H1 (cell line): ENCODE measurements at regions not wholly inside any gene's neighbourhood (a gene's known extent, or its start where the extent isn't known, plus 50 kb on each side); places are given as distances from the start of the nearest gene placed in this dataset.

Experiments
- CTCF ChIA-PET: fragments of 300-600 bp; sonication (Branson Sonifier 250); formaldehyde crosslinking; loops from one replicate; lab custom pipeline; 2021; ENCODE audit not compliant: partially characterized antibody; lab: Charles Lee
- POLR2A ChIA-PET: fragments of 300-600 bp; sonication (Branson Sonifier 250); formaldehyde crosslinking; loops from one replicate; lab custom pipeline; 2021; ENCODE audit warnings: inconsistent platforms; ENCODE audit not compliant: partially characterized antibody; lab: Charles Lee
- DNase-seq, 2 experiments: peaks; one replicate each; pipeline versions ENCODE4 v3.0.0 to v3.0.0-alpha.2; 2010 to 2022; ENCODE audit warnings: low spot score in 2 of 2, low read depth in 1 of 2, mixed read lengths in 1 of 2
- FAIRE-seq: peaks from 2 replicates; lab custom pipeline; 2011; peaks lifted over from hg19 to GRCh38; lab: Jason Lieb, UNC
- H2AFZ ChIP-seq: 2 replicates; pipeline ENCODE4 v1.8.1; 2012; ENCODE audit warnings: low read length, inconsistent platforms
- H2AK5ac ChIP-seq: 2 replicates; pipeline ENCODE4 v1.6.1; 2013; ENCODE audit warnings: low read depth, low read length
- H2BK120ac ChIP-seq: replicated peaks from 2 replicates; pipeline ENCODE3; 2013; ENCODE audit warnings: low read depth, low read length, inconsistent platforms
- H2BK12ac ChIP-seq: 2 replicates; pipeline ENCODE4 v1.6.1; 2013; ENCODE audit warnings: low read depth, low read length
- H2BK15ac ChIP-seq: 2 replicates; pipeline ENCODE4 v1.6.1; 2013; ENCODE audit warnings: low read length
- H2BK20ac ChIP-seq: 2 replicates; pipeline ENCODE4 v1.6.1; 2013; ENCODE audit warnings: low read length
- H2BK5ac ChIP-seq: 2 replicates; pipeline ENCODE4 v1.6.1; 2013; ENCODE audit warnings: low read depth, low read length
- H3K14ac ChIP-seq: 2 replicates; pipeline ENCODE4 v1.6.1; 2013; ENCODE audit warnings: inconsistent platforms; ENCODE audit not compliant: insufficient read length
- H3K18ac ChIP-seq: 2 replicates; pipeline ENCODE4 v1.6.1; 2013; ENCODE audit warnings: low read length; ENCODE audit errors: extremely low read depth
- H3K23ac ChIP-seq: 2 replicates; pipeline ENCODE4 v1.6.1; 2013; ENCODE audit warnings: inconsistent platforms; ENCODE audit not compliant: insufficient read length
- H3K23me2 ChIP-seq: 2 replicates; pipeline ENCODE4 v1.6.1; 2013; ENCODE audit warnings: low read depth, low read length
- H3K27ac ChIP-seq: 2 replicates; pipeline ENCODE4 v1.6.1; 2011; ENCODE audit warnings: low read depth, low read length, inconsistent platforms
- H3K27me3 ChIP-seq, 4 experiments: replicated peaks in 1 of 4; 1 replicate in 1 of 4; 2 replicates in 3 of 4; pipeline versions ENCODE4 v1.6.1 to v1.8.1; 2011 to 2013; ENCODE audit warnings: low read length in 3 of 4, mild to moderate bottlenecking in 3 of 4, inconsistent platforms in 2 of 4, mixed read lengths in 2 of 4, moderate library complexity in 1 of 4; ENCODE audit not compliant: control insufficient read depth in 3 of 4, insufficient read depth in 3 of 4; ENCODE audit errors: extremely low read depth in 1 of 4
- H3K36me3 ChIP-seq, 4 experiments: 2 replicates each; pipeline versions ENCODE4 v1.6.1 to v1.8.1; 2011 to 2013; ENCODE audit warnings: mild to moderate bottlenecking in 4 of 4, low read length in 3 of 4, moderate library complexity in 2 of 4, control low read depth in 1 of 4, inconsistent platforms in 1 of 4; ENCODE audit not compliant: insufficient read depth in 4 of 4, control insufficient read depth in 2 of 4
- H3K4ac ChIP-seq: replicated peaks from 2 replicates; pipeline ENCODE3; 2013; ENCODE audit warnings: low read length, low read depth, mixed read lengths, inconsistent platforms; ENCODE audit not compliant: insufficient read length
- H3K4me1 ChIP-seq, 4 experiments: replicated peaks in 1 of 4; 1 replicate in 1 of 4; 2 replicates in 3 of 4; pipeline versions ENCODE4 v1.6.1 to v1.8.1; 2011 to 2013; ENCODE audit warnings: low read length in 3 of 4, inconsistent platforms in 2 of 4, mixed read lengths in 1 of 4; ENCODE audit not compliant: insufficient read depth in 4 of 4, control insufficient read depth in 3 of 4
- H3K4me2 ChIP-seq, 2 experiments: 2 replicates each; pipeline versions ENCODE4 v1.6.1 to v1.8.1; 2011 to 2013; ENCODE audit warnings: low read depth in 2 of 2, low read length in 2 of 2, control low read depth in 1 of 2, inconsistent platforms in 1 of 2, mild to moderate bottlenecking in 1 of 2; ENCODE audit not compliant: insufficient read depth in 1 of 2
- H3K4me3 ChIP-seq, 4 experiments: fragments of 200-600, 300-600 bp in 1 of 4; sonication (generic), shearing (Covaris generic), sonication (Bioruptor Twin) in 1 of 4; 2 replicates each; pipeline versions ENCODE4 v1.5.1 to v1.8.1; 2011 to 2016; ENCODE audit warnings: low read length in 4 of 4, low read depth in 3 of 4, control low read depth in 2 of 4, inconsistent platforms in 2 of 4, mild to moderate bottlenecking in 2 of 4, mixed read lengths in 1 of 4, moderate library complexity in 1 of 4; ENCODE audit not compliant: insufficient read depth in 2 of 4; ENCODE audit errors: extremely low read depth in 1 of 4
- H3K56ac ChIP-seq: replicated peaks from 2 replicates; pipeline ENCODE3; 2013; ENCODE audit warnings: low read depth, mild to moderate bottlenecking, mixed read lengths, low read length, inconsistent platforms; ENCODE audit not compliant: insufficient read length
- H3K79me1 ChIP-seq: 2 replicates; pipeline ENCODE4 v1.6.1; 2013; ENCODE audit warnings: low read depth, low read length, control low read depth
- H3K79me2 ChIP-seq, 2 experiments: 2 replicates each; pipeline versions ENCODE4 v1.6.1 to v1.8.1; 2012 to 2013; ENCODE audit warnings: low read length in 2 of 2, mild to moderate bottlenecking in 2 of 2, inconsistent platforms in 1 of 2; ENCODE audit not compliant: insufficient read depth in 2 of 2, control insufficient read depth in 1 of 2
- H3K9ac ChIP-seq, 4 experiments: replicated peaks in 1 of 4; 1 replicate in 1 of 4; 2 replicates in 3 of 4; pipeline versions ENCODE4 v1.6.1 to v1.8.1; 2011 to 2013; ENCODE audit warnings: low read depth in 3 of 4, low read length in 3 of 4, control low read depth in 2 of 4, mild to moderate bottlenecking in 2 of 4, moderate library complexity in 2 of 4, inconsistent platforms in 1 of 4; ENCODE audit errors: extremely low read depth in 1 of 4
- H3K9me3 ChIP-seq, 2 experiments: 2 replicates each; pipeline versions ENCODE4 v1.6.1 to v1.8.1; 2012 to 2013; ENCODE audit warnings: mild to moderate bottlenecking in 2 of 2, moderate library complexity in 2 of 2, control low read depth in 1 of 2, inconsistent platforms in 1 of 2, low read depth in 1 of 2, low read length in 1 of 2, mixed read lengths in 1 of 2; ENCODE audit not compliant: insufficient read depth in 2 of 2
- H4K20me1 ChIP-seq, 2 experiments: replicated peaks in 1 of 2; 2 replicates each; pipeline versions ENCODE3 to v1.8.1; 2011 to 2013; ENCODE audit warnings: inconsistent platforms in 2 of 2, low read length in 2 of 2, mild to moderate bottlenecking in 1 of 2; ENCODE audit not compliant: insufficient read depth in 2 of 2, control insufficient read depth in 1 of 2
- H4K5ac ChIP-seq: 2 replicates; pipeline ENCODE4 v1.6.1; 2013; ENCODE audit warnings: low read length, low read depth, mixed read lengths, inconsistent platforms; ENCODE audit not compliant: insufficient read length
- H4K8ac ChIP-seq: 2 replicates; pipeline ENCODE4 v1.8.0; 2013; ENCODE audit warnings: mild to moderate bottlenecking, moderate library complexity, low read length, inconsistent platforms; ENCODE audit not compliant: insufficient read depth; ENCODE audit errors: extremely low read depth
- H4K91ac ChIP-seq: replicated peaks from 2 replicates; pipeline ENCODE3; 2013; ENCODE audit warnings: low read length, mixed read lengths, inconsistent platforms; ENCODE audit not compliant: insufficient read length
- CREB1 ChIP-seq: IDR thresholded peaks from 2 replicates; pipeline ENCODE4 v1.6.1; 2012; ENCODE audit warnings: inconsistent platforms
- CTBP2 ChIP-seq: IDR thresholded peaks from 2 replicates; pipeline ENCODE4 v1.7.0; 2011; ENCODE audit warnings: borderline replicate concordance, mild to moderate bottlenecking, moderate library complexity, mixed read lengths, low read length; ENCODE audit not compliant: insufficient read depth, insufficient read length
- GABPA ChIP-seq: IDR thresholded peaks from 2 replicates; pipeline ENCODE4 v1.6.1; 2011; ENCODE audit warnings: mild to moderate bottlenecking, low read length, moderate library complexity, borderline replicate concordance; ENCODE audit not compliant: insufficient read depth
- GTF2F1 ChIP-seq: IDR thresholded peaks from 2 replicates; pipeline ENCODE4 v1.6.1; 2012; ENCODE audit warnings: low read depth, low read length, improper control_type of control experiment, borderline replicate concordance
- HDAC2 ChIP-seq, 2 experiments: fragments of 300-600 bp in 1 of 2; sonication (generic) in 1 of 2; IDR thresholded peaks; 2 replicates each; pipeline ENCODE4 v1.6.1; 2011 to 2012; ENCODE audit warnings: low read depth in 2 of 2, low read length in 2 of 2, mild to moderate bottlenecking in 2 of 2, moderate library complexity in 2 of 2, borderline replicate concordance in 1 of 2, inconsistent platforms in 1 of 2
- PHF8 ChIP-seq: fragments of 200-600 bp; sonication (generic); conservative IDR thresholded peaks from 2 replicates; pipeline ENCODE4 v1.7.1; 2012; ENCODE audit warnings: low read depth, mild to moderate bottlenecking, inconsistent platforms, low read length, moderate library complexity
- RFX5 ChIP-seq: IDR thresholded peaks from 2 replicates; pipeline ENCODE4 v1.6.1; 2011; ENCODE audit warnings: low read depth, low read length, improper control_type of control experiment, borderline replicate concordance
- SP4 ChIP-seq: IDR thresholded peaks from 2 replicates; pipeline ENCODE4 v1.6.1; 2012; ENCODE audit warnings: low read length, inconsistent platforms
- SRF ChIP-seq: IDR thresholded peaks from 2 replicates; pipeline ENCODE4 v1.6.1; 2011; ENCODE audit warnings: mild to moderate bottlenecking, low read depth, low read length, moderate library complexity
- TBP ChIP-seq: IDR thresholded peaks from 2 replicates; pipeline ENCODE4 v1.6.1; 2011; ENCODE audit warnings: low read depth, low read length, improper control_type of control experiment
- TCF12 ChIP-seq: IDR thresholded peaks from 2 replicates; pipeline ENCODE4 v1.6.1; 2011; ENCODE audit warnings: low read depth, mild to moderate bottlenecking, low read length
- WGBS, 2 experiments: shearing (Covaris generic) in 1 of 2; methylation state at CpG; one replicate each; pipeline versions ENCODE4 v1.1.6 to v1.1.7; 2013 to 2015; ENCODE audit warnings: low lambda C conversion rate in 2 of 2, mixed read lengths in 2 of 2, inconsistent platforms in 1 of 2, low coverage in 1 of 2, missing lambda C conversion rate in 1 of 2; ENCODE audit not compliant: insufficient replicate concordance in 2 of 2, insufficient coverage in 1 of 2, insufficient read length in 1 of 2; ENCODE audit errors: extremely low coverage in 1 of 2, missing lambda C conversion rate in 1 of 2; 5-methylcytosine and 5-hydroxymethylcytosine counted together
- TF ChIP-seq, protein P1 (sequence below): IDR thresholded peaks from 2 replicates; pipeline ENCODE4 v1.6.1; 2011; ENCODE audit warnings: low read depth, mild to moderate bottlenecking, low read length; ENCODE audit not compliant: insufficient read depth
- TF ChIP-seq, protein P2 (sequence below): IDR thresholded peaks from 2 replicates; pipeline ENCODE4 v1.6.1; 2012; ENCODE audit warnings: inconsistent platforms

DNA sequence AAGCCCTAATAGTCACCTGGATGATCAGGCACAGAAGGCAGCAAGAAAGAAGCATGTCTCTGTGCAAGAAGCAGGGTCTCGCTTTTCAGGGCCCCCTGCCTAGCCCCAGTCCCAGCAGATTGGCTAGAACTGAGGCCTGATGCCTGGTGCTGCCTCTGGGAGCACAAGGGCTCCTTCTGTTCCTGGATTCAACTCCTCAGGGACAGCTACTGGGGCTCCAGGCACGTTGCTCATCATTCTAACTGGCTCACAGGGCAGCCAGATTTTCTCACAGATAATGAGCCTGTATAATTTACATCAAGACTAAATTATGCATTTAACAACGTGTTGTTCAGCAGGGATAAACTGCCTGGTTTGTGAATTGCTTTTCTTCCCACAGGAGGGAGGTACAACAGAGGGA, 106.5 kb upstream of the PLXNC1 start:
- Histone ChIP-seq H3K79me2 (no peaks in the 10 kb centered on the region), H2AK5ac (no peak overlapping the region), H4K91ac (no peak overlapping the region), H3K4me2 (no peak overlapping the region), H3K79me1 (no peaks in the 10 kb centered on the region), H3K4me3 (no peak overlapping the region), H2BK5ac (no peak overlapping the region), H3K4ac (no peak overlapping the region), H3K9me3 (peaks cover 7% of the 10 kb centered on the region in 2 experiments; a peak in 2 of 4 replicates), H2BK20ac (no peak overlapping the region), H3K18ac (no peak overlapping the region), H2AFZ (peak overlapping the region; percentile 61; the same call in 1 of the 2 replicates), H3K14ac (no peak overlapping the region), H3K23me2 (no peaks in the 10 kb centered on the region), H3K4me1 (peaks cover 0 to 2% (median 0%) of the 10 kb centered on the region in 4 experiments; a peak in 2 of 7 replicates), H3K36me3 (no peaks in the 10 kb centered on the region), H3K27ac (no peak overlapping the region), H2BK15ac (no peak overlapping the region), H4K5ac (no peak overlapping the region), H4K20me1 (no peaks in the 10 kb centered on the region), H3K27me3 (no peaks in the 10 kb centered on the region), H3K56ac (no peak overlapping the region), H4K8ac (no peak overlapping the region), H2BK120ac (no peak overlapping the region), H2BK12ac (no peak overlapping the region), H3K9ac (no peak overlapping the region), H3K23ac (no peak overlapping the region)
- ChIA-PET CTCF (interaction anchor here (1.0 kb wide), 1 partner anchor 59 kb away, joined by 6 read pairs; no protein-coding TSS in a partner anchor), POLR2A (interaction anchor here (0.6 to 1.5 kb wide), 2 partner anchors 11 to 539 kb away, joined by 3 to 4 read pairs; no protein-coding TSS in a partner anchor)
- 57% methylated on average over 3 of the region's 3 CpGs; no CpG with 5 or more reads in 1 of the 2 experiments for WGBS, 2 experiments
- no peak for DNase-seq
- no peak for FAIRE-seq
- TF ChIP-seq CREB1 (no peak), TCF12 (no peak), RFX5 (no peak), SP4 (no peak), PHF8 (no peak), HDAC2 (IDR thresholded peaks at IDR 0.05; ENCODE audit: borderline replicate concordance in 1 of 2, low read depth in 2 of 2, low read length in 2 of 2) (no peak), TBP (no peak), SRF (no peak), CTBP2 (no peak), GTF2F1 (no peak), GABPA (no peak)
- TF ChIP-seq, protein P1, sequence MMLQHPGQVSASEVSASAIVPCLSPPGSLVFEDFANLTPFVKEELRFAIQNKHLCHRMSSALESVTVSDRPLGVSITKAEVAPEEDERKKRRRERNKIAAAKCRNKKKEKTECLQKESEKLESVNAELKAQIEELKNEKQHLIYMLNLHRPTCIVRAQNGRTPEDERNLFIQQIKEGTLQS = no peak
- TF ChIP-seq, protein P2, sequence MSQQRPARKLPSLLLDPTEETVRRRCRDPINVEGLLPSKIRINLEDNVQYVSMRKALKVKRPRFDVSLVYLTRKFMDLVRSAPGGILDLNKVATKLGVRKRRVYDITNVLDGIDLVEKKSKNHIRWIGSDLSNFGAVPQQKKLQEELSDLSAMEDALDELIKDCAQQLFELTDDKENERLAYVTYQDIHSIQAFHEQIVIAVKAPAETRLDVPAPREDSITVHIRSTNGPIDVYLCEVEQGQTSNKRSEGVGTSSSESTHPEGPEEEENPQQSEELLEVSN = no peak
